Nephron progenitor cell (in vitro differentiated cells): ENCODE measurements at regions not wholly inside any gene's neighbourhood (a gene's known extent, or its start where the extent isn't known, plus 50 kb on each side); places are given as distances from the start of the nearest gene placed in this dataset.

Experiments used
- DNase-seq: peaks from one replicate; pipeline ENCODE4 v3.0.0; 2021
- H3K27ac Mint-ChIP-seq: 2 replicates; pipeline ENCODE4 v1.8.0; 2021; ENCODE audit warnings: mild to moderate bottlenecking, moderate library complexity, mixed read lengths
- H3K27me3 Mint-ChIP-seq: 2 replicates; pipeline ENCODE4 v1.8.0; 2021; ENCODE audit warnings: mild to moderate bottlenecking, low read depth, mixed read lengths; ENCODE audit not compliant: poor library complexity
- H3K36me3 Mint-ChIP-seq: 2 replicates; pipeline ENCODE4 v1.8.0; 2021; ENCODE audit warnings: low read depth, mixed read lengths
- H3K4me1 Mint-ChIP-seq: 2 replicates; pipeline ENCODE4 v1.8.0; 2021; ENCODE audit warnings: mixed read lengths
- H3K4me3 Mint-ChIP-seq: 2 replicates; pipeline ENCODE4 v1.8.0; 2021; ENCODE audit warnings: mild to moderate bottlenecking, moderate library complexity, mixed read lengths
- H3K9me3 Mint-ChIP-seq: 2 replicates; pipeline ENCODE4 v1.8.0; 2021; ENCODE audit warnings: mild to moderate bottlenecking, moderate library complexity, mixed read lengths
- CTCF ChIP-seq: fragments of 200-600 bp; sonication (generic); IDR thresholded peaks from 2 replicates; pipeline ENCODE4 v1.5.0; 2021; ENCODE audit warnings: antibody characterized with exemption

DNA sequence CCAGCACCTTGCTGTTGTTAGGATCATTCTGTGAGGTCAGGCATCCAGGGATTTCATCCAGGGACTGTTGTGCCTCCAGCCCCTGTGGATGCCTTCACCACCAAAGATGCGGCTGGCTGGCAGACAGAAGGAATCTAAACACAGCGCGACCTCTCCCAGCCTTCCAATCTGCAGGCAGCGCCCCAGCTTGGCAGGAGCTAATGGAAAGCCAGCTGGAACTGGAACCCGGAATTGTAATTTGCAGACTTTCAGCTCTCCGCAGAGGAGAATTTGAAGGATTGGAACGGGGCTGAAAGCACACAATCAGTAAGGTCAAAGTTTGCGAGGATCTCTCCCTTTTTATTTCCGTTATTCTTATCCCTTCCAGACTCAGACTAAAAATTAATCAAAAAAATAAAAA is 127.8 kb downstream of the TRIB2 start:
- no peaks in the 10 kb centered on the region for H3K36me3 Mint-ChIP-seq
- DNase-seq: no peak
- H3K4me3 Mint-ChIP-seq: no peak overlapping the region
- H3K27me3 Mint-ChIP-seq: no peaks in the 10 kb centered on the region
- no peak overlapping the region for H3K27ac Mint-ChIP-seq
- H3K9me3 Mint-ChIP-seq: no peaks in the 10 kb centered on the region
- H3K4me1 Mint-ChIP-seq: no peaks in the 10 kb centered on the region
- TF ChIP-seq CTCF: no peak

- Mint-ChIP-seq H3K36me3 (no peaks in the 10 kb centered on the region), H3K27ac (no peak overlapping the region)
Measured at GRCh38 chr2:12847694-12848575, 131.2 kb downstream of the TRIB2 start.

DNA sequence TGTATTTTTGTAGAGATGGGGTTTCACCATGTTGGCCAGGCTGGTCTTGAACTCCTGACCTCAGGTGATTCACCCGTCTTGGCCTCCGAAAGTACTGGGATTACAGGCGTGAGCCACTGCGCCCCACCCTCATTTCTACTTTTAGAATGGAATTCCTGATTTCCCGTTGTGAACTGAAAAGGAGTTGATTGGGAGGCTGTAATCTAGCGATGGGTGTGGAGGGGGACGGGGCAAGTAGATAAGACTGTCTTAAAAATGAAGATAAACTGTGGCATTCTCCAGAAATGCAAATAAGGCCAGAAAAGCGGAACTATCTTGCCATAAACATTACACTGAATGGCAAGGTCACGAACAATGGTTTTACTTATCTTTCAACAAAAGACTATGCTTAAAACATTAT is 135.4 kb downstream of the TRIB2 start:
- Mint-ChIP-seq H3K9me3 (peaks cover 7% of the 10 kb centered on the region), H3K27ac (no peak overlapping the region), H3K4me3 (no peak overlapping the region), H3K4me1 (no peaks in the 10 kb centered on the region), H3K36me3 (no peaks in the 10 kb centered on the region), H3K27me3 (no peaks in the 10 kb centered on the region)
- TF ChIP-seq CTCF: no peak
- DNase-seq: no peak

More at GRCh38 chr2:12847694-12848575, 131.2 kb downstream of the TRIB2 start:
- H3K9me3 Mint-ChIP-seq: no peaks in the 10 kb centered on the region
- DNase-seq: no peak
- H3K4me3 Mint-ChIP-seq: no peak overlapping the region
- no peak for TF ChIP-seq CTCF
- no peaks in the 10 kb centered on the region for H3K4me1 Mint-ChIP-seq
- no peaks in the 10 kb centered on the region for H3K27me3 Mint-ChIP-seq

GRCh38 chr2:12854001-12854530 is 137.3 kb downstream of the TRIB2 start:
- Mint-ChIP-seq H3K4me3 (no peak overlapping the region), H3K36me3 (no peaks in the 10 kb centered on the region), H3K9me3 (peaks cover 7% of the 10 kb centered on the region), H3K4me1 (no peaks in the 10 kb centered on the region), H3K27me3 (no peaks in the 10 kb centered on the region), H3K27ac (no peak overlapping the region)
- no peak for DNase-seq
- TF ChIP-seq CTCF: no peak

GRCh38 chr2:12855508-12855907 is 138.8 kb downstream of the TRIB2 start:
- no peaks in the 10 kb centered on the region for H3K27me3 Mint-ChIP-seq

More at GRCh38 chr2:12855508-12855907, 138.8 kb downstream of the TRIB2 start:
- no peaks in the 10 kb centered on the region for H3K4me1 Mint-ChIP-seq
- no peak for DNase-seq
- H3K4me3 Mint-ChIP-seq: no peak overlapping the region
- H3K27ac Mint-ChIP-seq: no peak overlapping the region
- no peak for TF ChIP-seq CTCF
- H3K9me3 Mint-ChIP-seq: peaks cover 7% of the 10 kb centered on the region
- peaks cover 8% of the 10 kb centered on the region for H3K36me3 Mint-ChIP-seq
